Right forelimb (tissue), 1 donor: ENCODE measurements at regions not wholly inside any gene's neighbourhood (a gene's known extent, or its start where the extent isn't known, plus 50 kb on each side); places are given as distances from the start of the nearest gene placed in this dataset.
"Not testable (repeated sequence)": the region's sequence is repeated elsewhere in the genome, so short reads cannot be mapped to it uniquely, and the experiment has no call there.

Source experiments
- DNase-seq: peaks from one replicate; pipeline ENCODE4 v3.0.0-alpha.2; 2018

- no peak for DNase-seq
Measured at GRCh38 chr1:214991691-214992315, 90.7 kb upstream of the KCNK2 start.

- no peak for DNase-seq
Measured at GRCh38 chr1:214993419-214993818, 89.1 kb upstream of the KCNK2 start.

- no peak for DNase-seq
Measured at GRCh38 chr1:214997685-214998084, 84.9 kb upstream of the KCNK2 start.

GRCh38 chr1:215001419-215002021 lies 81.0 kb upstream of the KCNK2 start:
- DNase-seq, result no peak

- DNase-seq, result no peak
Measured at GRCh38 chr1:215002471-215002870, 80.1 kb upstream of the KCNK2 start.

- no peak for DNase-seq
Measured at GRCh38 chr1:215003686-215004085, 78.9 kb upstream of the KCNK2 start.

GRCh38 chr1:215004121-215004827 lies 78.3 kb upstream of the KCNK2 start:
- peak; percentile 46 for DNase-seq

- DNase-seq, result no peak
Measured at GRCh38 chr1:215005078-215005477, 77.5 kb upstream of the KCNK2 start.

GRCh38 chr1:215005656-215006345 lies 76.7 kb upstream of the KCNK2 start:
- no peak for DNase-seq

- DNase-seq, result no peak
Measured at GRCh38 chr1:215007880-215008279, 74.7 kb upstream of the KCNK2 start.

GRCh38 chr1:215018555-215018954 lies 64.0 kb upstream of the KCNK2 start:
- no peak for DNase-seq

- DNase-seq, result no peak
Measured at GRCh38 chr1:215022204-215022603, 60.3 kb upstream of the KCNK2 start.

- no peak for DNase-seq
Measured at GRCh38 chr1:215022741-215023141, 59.8 kb upstream of the KCNK2 start.

- DNase-seq, result no peak
Measured at GRCh38 chr1:215023155-215023832, 59.2 kb upstream of the KCNK2 start.

GRCh38 chr1:215028954-215029353 lies 53.6 kb upstream of the KCNK2 start:
- no peak for DNase-seq

- not testable (repeated sequence) for DNase-seq
Measured at GRCh38 chr1:215030581-215030980, 52.0 kb upstream of the KCNK2 start.

GRCh38 chr1:215031392-215031791 lies 51.1 kb upstream of the KCNK2 start:
- no peak for DNase-seq
